ENCODE measurements at regions not wholly inside any gene's neighbourhood (a gene's known extent, or its start where the extent isn't known, plus 50 kb on each side); places are given as distances from the start of the nearest gene placed in this dataset.

GRCh38 chr13:85371254-85371653, 428.0 kb downstream of the SLITRK6 start:
- no peak for DNase-seq

GRCh38 chr13:85368686-85369085, 430.5 kb downstream of the SLITRK6 start:
- no peak for DNase-seq

GRCh38 chr13:85367887-85368286, 431.3 kb downstream of the SLITRK6 start:
- DNase-seq, result no peak

- no peak for DNase-seq
Observed at GRCh38 chr13:85366759-85367417, 432.3 kb downstream of the SLITRK6 start.

GRCh38 chr13:85363504-85363903, 435.7 kb downstream of the SLITRK6 start:
- DNase-seq, result no peak

GRCh38 chr13:85362980-85363379, 436.2 kb downstream of the SLITRK6 start:
- no peak for DNase-seq

- DNase-seq, result no peak
Observed at GRCh38 chr13:85347251-85347650, 452.0 kb downstream of the SLITRK6 start.

GRCh38 chr13:85334187-85334586, 465.0 kb downstream of the SLITRK6 start:
- DNase-seq, result no peak

- no peak for DNase-seq
Observed at GRCh38 chr13:85333506-85334020, 465.7 kb downstream of the SLITRK6 start.

GRCh38 chr13:85332615-85333014, 466.6 kb downstream of the SLITRK6 start:
- no peak for DNase-seq

GRCh38 chr13:85321734-85322133, 477.5 kb downstream of the SLITRK6 start:
- DNase-seq, result no peak

GRCh38 chr13:85317781-85318180, 481.4 kb downstream of the SLITRK6 start:
- DNase-seq, result no peak

GRCh38 chr13:85316506-85317025, 482.7 kb downstream of the SLITRK6 start:
- no peak for DNase-seq

GRCh38 chr13:85314686-85315085, 484.5 kb downstream of the SLITRK6 start:
- no peak for DNase-seq

- no peak for DNase-seq
Observed at GRCh38 chr13:85313761-85314503, 485.3 kb downstream of the SLITRK6 start.

GRCh38 chr13:85312071-85312470, 487.1 kb downstream of the SLITRK6 start:
- DNase-seq, result no peak

- DNase-seq, result no peak
Observed at GRCh38 chr13:85303630-85304029, 495.6 kb downstream of the SLITRK6 start.

- no peak for DNase-seq
Observed at GRCh38 chr13:85298387-85298924, 500.8 kb downstream of the SLITRK6 start.

GRCh38 chr13:85288698-85289097, 510.5 kb downstream of the SLITRK6 start:
- DNase-seq, result no peak

- no peak for DNase-seq
Observed at GRCh38 chr13:85287528-85287927, 511.7 kb downstream of the SLITRK6 start.

GRCh38 chr13:85286081-85286480, 513.1 kb downstream of the SLITRK6 start:
- no peak for DNase-seq

GRCh38 chr13:85284349-85284748, 514.9 kb downstream of the SLITRK6 start:
- DNase-seq, result no peak

- DNase-seq, result no peak
Observed at GRCh38 chr13:85283408-85283807, 515.8 kb downstream of the SLITRK6 start.

- no peak for DNase-seq
Observed at GRCh38 chr13:85282876-85283275, 516.3 kb downstream of the SLITRK6 start.
